NCI-H1092 treated with DMSO at 0.1 percent for 48 hours (cell line): ENCODE measurements at regions not wholly inside any gene's neighbourhood (a gene's known extent, or its start where the extent isn't known, plus 50 kb on each side); places are given as distances from the start of the nearest gene placed in this dataset.
"Not testable (repeated sequence)": the region's sequence is repeated elsewhere in the genome, so short reads cannot be mapped to it uniquely, and the experiment has no call there.

ENCODE experiments used
- DNase-seq: peaks from one replicate; lab custom pipeline; 2025; lab: John Stamatoyannopoulos, UW

GRCh38 chr1:222470252-222470805 lies 77.6 kb downstream of the HHIPL2 start:
- DNase-seq, result not testable (repeated sequence)

GRCh38 chr1:222466150-222466865 lies 81.6 kb downstream of the HHIPL2 start:
- no peak for DNase-seq

- peak; percentile 85 for DNase-seq
Measured at GRCh38 chr1:222465211-222466041, 82.5 kb downstream of the HHIPL2 start.

GRCh38 chr1:222464841-222465210 lies 83.1 kb downstream of the HHIPL2 start:
- peak; percentile 65 for DNase-seq

GRCh38 chr1:222463059-222463730 lies 84.7 kb downstream of the HHIPL2 start:
- DNase-seq, result no peak

GRCh38 chr1:222462601-222463000 lies 85.3 kb downstream of the HHIPL2 start:
- DNase-seq, result no peak

- DNase-seq, result no peak
Measured at GRCh38 chr1:222461941-222462340, 86.0 kb downstream of the HHIPL2 start.

GRCh38 chr1:222459652-222460051 lies 88.3 kb downstream of the HHIPL2 start:
- no peak for DNase-seq

- DNase-seq, result no peak
Measured at GRCh38 chr1:222457513-222457912, 90.4 kb downstream of the HHIPL2 start.

GRCh38 chr1:222457084-222457483 lies 90.8 kb downstream of the HHIPL2 start:
- no peak for DNase-seq

GRCh38 chr1:222455188-222455879 lies 92.6 kb downstream of the HHIPL2 start:
- peak; percentile 85 for DNase-seq

- DNase-seq, result no peak
Measured at GRCh38 chr1:222454782-222455181, 93.1 kb downstream of the HHIPL2 start.

- DNase-seq, result no peak
Measured at GRCh38 chr1:222454186-222454585, 93.7 kb downstream of the HHIPL2 start.

- no peak for DNase-seq
Measured at GRCh38 chr1:222452031-222452430, 95.9 kb downstream of the HHIPL2 start.

- DNase-seq, result no peak
Measured at GRCh38 chr1:222443566-222443965, 104.3 kb downstream of the HHIPL2 start.

- DNase-seq, result no peak
Measured at GRCh38 chr1:222441066-222441465, 106.8 kb downstream of the HHIPL2 start.

- no peak for DNase-seq
Measured at GRCh38 chr1:222424826-222425225, 123.1 kb downstream of the HHIPL2 start.

GRCh38 chr1:222421380-222421779 lies 126.5 kb downstream of the HHIPL2 start:
- no peak for DNase-seq

- DNase-seq, result no peak
Measured at GRCh38 chr1:222420633-222421032, 127.3 kb downstream of the HHIPL2 start.

GRCh38 chr1:222418654-222419053 lies 129.2 kb downstream of the HHIPL2 start:
- no peak for DNase-seq

- DNase-seq, result no peak
Measured at GRCh38 chr1:222417264-222417663, 130.6 kb downstream of the HHIPL2 start.
